ENCODE measurements at regions not wholly inside any gene's neighbourhood (a gene's known extent, or its start where the extent isn't known, plus 50 kb on each side); places are given as distances from the start of the nearest gene placed in this dataset.

- TF ChIP-seq CTCF (IDR thresholded peaks at IDR 0.05; ENCODE audit: low read depth, low read length) = no peak
- no peak for TF ChIP-seq EZH2phosphoT487 (IDR thresholded peaks at IDR 0.05; ENCODE audit: low read depth)
Measured at GRCh38 chr6:92174398-92175073, 1244.8 kb downstream of the EPHA7 start.

All from OCI-LY3 (cell line).